Peyer's patch (tissue), 4 donors: ENCODE measurements at regions not wholly inside any gene's neighbourhood (a gene's known extent, or its start where the extent isn't known, plus 50 kb on each side); places are given as distances from the start of the nearest gene placed in this dataset.

Source experiments
- POLR2A ChIP-seq, 2 donors: fragments of 450-650 bp; IDR thresholded peaks; one replicate each; pipeline ENCODE4 v1.5.1; 2017; ENCODE audit warnings: antibody characterized with exemption in 2 of 2, mild to moderate bottlenecking in 2 of 2, moderate library complexity in 2 of 2
- TF ChIP-seq, protein P1 (sequence below), 6 experiments: fragments of 450-650 bp in 4 of 6; fragments of 200-600 bp in 2 of 6; sonication (generic) in 1 of 6; IDR thresholded peaks; one replicate each; pipeline ENCODE4 v1.5.1; 2017 to 2019; ENCODE audit warnings: antibody characterized with exemption in 6 of 6, mild to moderate bottlenecking in 3 of 6, moderate library complexity in 1 of 6

DNA sequence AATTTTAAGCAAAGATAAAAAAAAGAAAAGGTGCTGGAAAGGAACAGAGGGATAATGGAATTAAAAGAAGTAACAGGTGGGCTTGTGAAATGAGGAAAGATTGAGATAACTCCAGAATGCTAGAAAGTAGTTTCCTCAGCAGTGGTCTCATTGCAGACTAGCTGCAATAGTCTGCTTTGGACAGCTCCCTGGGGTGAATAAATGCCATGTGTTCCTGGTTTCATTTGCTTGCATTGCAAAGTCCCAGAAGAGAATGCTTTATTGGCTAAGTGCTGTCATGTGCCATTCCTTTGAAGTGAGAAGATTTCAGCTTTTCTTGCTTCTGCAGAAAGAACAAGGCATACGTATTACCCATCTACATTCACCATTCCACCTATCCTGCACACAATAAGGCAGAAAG, 478.8 kb upstream of the RAG2 start:
- TF ChIP-seq, protein P1, sequence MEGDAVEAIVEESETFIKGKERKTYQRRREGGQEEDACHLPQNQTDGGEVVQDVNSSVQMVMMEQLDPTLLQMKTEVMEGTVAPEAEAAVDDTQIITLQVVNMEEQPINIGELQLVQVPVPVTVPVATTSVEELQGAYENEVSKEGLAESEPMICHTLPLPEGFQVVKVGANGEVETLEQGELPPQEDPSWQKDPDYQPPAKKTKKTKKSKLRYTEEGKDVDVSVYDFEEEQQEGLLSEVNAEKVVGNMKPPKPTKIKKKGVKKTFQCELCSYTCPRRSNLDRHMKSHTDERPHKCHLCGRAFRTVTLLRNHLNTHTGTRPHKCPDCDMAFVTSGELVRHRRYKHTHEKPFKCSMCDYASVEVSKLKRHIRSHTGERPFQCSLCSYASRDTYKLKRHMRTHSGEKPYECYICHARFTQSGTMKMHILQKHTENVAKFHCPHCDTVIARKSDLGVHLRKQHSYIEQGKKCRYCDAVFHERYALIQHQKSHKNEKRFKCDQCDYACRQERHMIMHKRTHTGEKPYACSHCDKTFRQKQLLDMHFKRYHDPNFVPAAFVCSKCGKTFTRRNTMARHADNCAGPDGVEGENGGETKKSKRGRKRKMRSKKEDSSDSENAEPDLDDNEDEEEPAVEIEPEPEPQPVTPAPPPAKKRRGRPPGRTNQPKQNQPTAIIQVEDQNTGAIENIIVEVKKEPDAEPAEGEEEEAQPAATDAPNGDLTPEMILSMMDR (IDR thresholded peaks at IDR 0.05), result no peak
- no peak for TF ChIP-seq POLR2A (IDR thresholded peaks at IDR 0.05)
